Neural cell (in vitro differentiated cells): ENCODE measurements at regions not wholly inside any gene's neighbourhood (a gene's known extent, or its start where the extent isn't known, plus 50 kb on each side); places are given as distances from the start of the nearest gene placed in this dataset.

Experiments
- EP300 ChIP-seq: fragments of 450-650 bp; conservative IDR thresholded peaks from 2 replicates; pipeline ENCODE4 v1.6.1; 2014; ENCODE audit warnings: antibody characterized with exemption, mild to moderate bottlenecking, moderate library complexity; ENCODE audit not compliant: poor library complexity, severe bottlenecking
- EZH2 ChIP-seq: fragments of 200-600, 300-800 bp; shearing (Covaris generic), sonication (generic); IDR thresholded peaks from 2 replicates; pipeline ENCODE4 v1.6.1; 2014; ENCODE audit warnings: antibody characterized with exemption, low read length, borderline replicate concordance, mild to moderate bottlenecking; ENCODE audit not compliant: insufficient read depth, poor library complexity, severe bottlenecking
- POLR2AphosphoS5 ChIP-seq: IDR thresholded peaks from 2 replicates; pipeline ENCODE4 v1.6.1; 2012
- RAD21 ChIP-seq: fragments of 450-650 bp; conservative IDR thresholded peaks from 2 replicates; pipeline ENCODE4 v1.6.1; 2014; ENCODE audit warnings: antibody characterized with exemption, mild to moderate bottlenecking, moderate library complexity
- SMC3 ChIP-seq: fragments of 450-650 bp; conservative IDR thresholded peaks from 2 replicates; pipeline ENCODE4 v1.6.1; 2014; ENCODE audit warnings: antibody characterized with exemption, mild to moderate bottlenecking, moderate library complexity; ENCODE audit not compliant: poor library complexity
- TF ChIP-seq, protein P1 (sequence below): fragments of 450-650 bp; IDR thresholded peaks from 2 replicates; pipeline ENCODE4 v1.5.1; 2014; ENCODE audit warnings: antibody characterized with exemption, mild to moderate bottlenecking, moderate library complexity; ENCODE audit not compliant: poor library complexity, severe bottlenecking
- TF ChIP-seq, protein P2 (sequence below): IDR thresholded peaks from 2 replicates; pipeline ENCODE4 v1.6.1; 2012; ENCODE audit warnings: borderline replicate concordance

DNA sequence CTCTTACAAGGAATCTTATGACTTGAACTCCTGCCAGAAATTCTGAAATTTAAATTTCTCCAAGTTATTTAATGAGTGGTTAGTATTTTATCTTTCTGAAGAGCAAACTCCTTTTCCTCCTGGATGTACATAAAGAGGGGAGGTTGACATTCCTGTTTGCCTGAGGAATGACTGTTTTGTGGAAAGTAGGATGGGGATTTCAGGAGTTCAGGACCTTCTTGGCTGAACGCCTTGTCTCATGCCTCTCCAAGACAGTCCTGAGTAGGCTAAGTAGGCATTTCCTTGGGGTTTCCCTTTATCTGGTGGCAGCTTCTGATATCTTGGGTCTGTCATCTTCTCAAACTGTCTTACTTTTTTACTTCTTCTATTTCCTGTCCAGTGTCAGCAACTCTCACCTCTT, 356.6 kb downstream of the TDRD3 start:
- TF ChIP-seq EZH2 (no peak), RAD21 (no peak), POLR2AphosphoS5 (no peak), EP300 (no peak), SMC3 (no peak)
- TF ChIP-seq, protein P1, sequence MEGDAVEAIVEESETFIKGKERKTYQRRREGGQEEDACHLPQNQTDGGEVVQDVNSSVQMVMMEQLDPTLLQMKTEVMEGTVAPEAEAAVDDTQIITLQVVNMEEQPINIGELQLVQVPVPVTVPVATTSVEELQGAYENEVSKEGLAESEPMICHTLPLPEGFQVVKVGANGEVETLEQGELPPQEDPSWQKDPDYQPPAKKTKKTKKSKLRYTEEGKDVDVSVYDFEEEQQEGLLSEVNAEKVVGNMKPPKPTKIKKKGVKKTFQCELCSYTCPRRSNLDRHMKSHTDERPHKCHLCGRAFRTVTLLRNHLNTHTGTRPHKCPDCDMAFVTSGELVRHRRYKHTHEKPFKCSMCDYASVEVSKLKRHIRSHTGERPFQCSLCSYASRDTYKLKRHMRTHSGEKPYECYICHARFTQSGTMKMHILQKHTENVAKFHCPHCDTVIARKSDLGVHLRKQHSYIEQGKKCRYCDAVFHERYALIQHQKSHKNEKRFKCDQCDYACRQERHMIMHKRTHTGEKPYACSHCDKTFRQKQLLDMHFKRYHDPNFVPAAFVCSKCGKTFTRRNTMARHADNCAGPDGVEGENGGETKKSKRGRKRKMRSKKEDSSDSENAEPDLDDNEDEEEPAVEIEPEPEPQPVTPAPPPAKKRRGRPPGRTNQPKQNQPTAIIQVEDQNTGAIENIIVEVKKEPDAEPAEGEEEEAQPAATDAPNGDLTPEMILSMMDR: no peak
- TF ChIP-seq, protein P2, sequence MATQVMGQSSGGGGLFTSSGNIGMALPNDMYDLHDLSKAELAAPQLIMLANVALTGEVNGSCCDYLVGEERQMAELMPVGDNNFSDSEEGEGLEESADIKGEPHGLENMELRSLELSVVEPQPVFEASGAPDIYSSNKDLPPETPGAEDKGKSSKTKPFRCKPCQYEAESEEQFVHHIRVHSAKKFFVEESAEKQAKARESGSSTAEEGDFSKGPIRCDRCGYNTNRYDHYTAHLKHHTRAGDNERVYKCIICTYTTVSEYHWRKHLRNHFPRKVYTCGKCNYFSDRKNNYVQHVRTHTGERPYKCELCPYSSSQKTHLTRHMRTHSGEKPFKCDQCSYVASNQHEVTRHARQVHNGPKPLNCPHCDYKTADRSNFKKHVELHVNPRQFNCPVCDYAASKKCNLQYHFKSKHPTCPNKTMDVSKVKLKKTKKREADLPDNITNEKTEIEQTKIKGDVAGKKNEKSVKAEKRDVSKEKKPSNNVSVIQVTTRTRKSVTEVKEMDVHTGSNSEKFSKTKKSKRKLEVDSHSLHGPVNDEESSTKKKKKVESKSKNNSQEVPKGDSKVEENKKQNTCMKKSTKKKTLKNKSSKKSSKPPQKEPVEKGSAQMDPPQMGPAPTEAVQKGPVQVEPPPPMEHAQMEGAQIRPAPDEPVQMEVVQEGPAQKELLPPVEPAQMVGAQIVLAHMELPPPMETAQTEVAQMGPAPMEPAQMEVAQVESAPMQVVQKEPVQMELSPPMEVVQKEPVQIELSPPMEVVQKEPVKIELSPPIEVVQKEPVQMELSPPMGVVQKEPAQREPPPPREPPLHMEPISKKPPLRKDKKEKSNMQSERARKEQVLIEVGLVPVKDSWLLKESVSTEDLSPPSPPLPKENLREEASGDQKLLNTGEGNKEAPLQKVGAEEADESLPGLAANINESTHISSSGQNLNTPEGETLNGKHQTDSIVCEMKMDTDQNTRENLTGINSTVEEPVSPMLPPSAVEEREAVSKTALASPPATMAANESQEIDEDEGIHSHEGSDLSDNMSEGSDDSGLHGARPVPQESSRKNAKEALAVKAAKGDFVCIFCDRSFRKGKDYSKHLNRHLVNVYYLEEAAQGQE: no peak
